HepG2 (cell line): ENCODE measurements at regions not wholly inside any gene's neighbourhood (a gene's known extent, or its start where the extent isn't known, plus 50 kb on each side); places are given as distances from the start of the nearest gene placed in this dataset.

Experiments
- ATAC-seq: fragments of 200-7000 bp; cut with Tn5 transposase; 3 replicates; pipeline ENCODE4 v1.9.1; 2020; ENCODE audit warnings: mild to moderate bottlenecking, moderate library complexity
- BruUV-seq: library from RNA; stranded (reverse); fragments of 400-500 nt; replicated peaks from 2 replicates; lab custom pipeline; 2021; lab: Mats Ljungman, UMichigan
- CTCF ChIA-PET: fragments of 300-600 bp; formaldehyde crosslinking; extraction: SDS; loops from one replicate; lab custom pipeline; 2021; ENCODE audit warnings: low total read pairs, inconsistent platforms, low intra/inter-chr PET ratio; lab: Yijun Ruan, JAX
- POLR2A ChIA-PET: fragments of 350-600 bp; sonication (Branson Sonifier 250); formaldehyde crosslinking; loops from one replicate; lab custom pipeline; 2020; ENCODE audit warnings: antibody characterized with exemption, inconsistent platforms; lab: Yijun Ruan, JAX
- DNase-seq: peaks from one replicate; pipeline ENCODE4 v3.0.0-alpha.2; 2015; ENCODE audit warnings: low spot score
- FAIRE-seq: peaks from 3 replicates; lab custom pipeline; 2011; peaks lifted over from hg19 to GRCh38; lab: Jason Lieb, UNC
- H2AFZ ChIP-seq: one replicate; pipeline ENCODE4 v1.6.1; 2011; ENCODE audit warnings: low read length, inconsistent platforms
- H3K27ac ChIP-seq: fragments of 300-600 bp; 3 replicates; pipeline ENCODE4 v1.8.0; 2011; ENCODE audit warnings: mixed run types, mild to moderate bottlenecking, mixed read lengths, low read length, inconsistent platforms; ENCODE audit not compliant: insufficient read depth; ENCODE audit errors: extremely low read length
- H3K27me3 ChIP-seq, 2 experiments: fragments of 200-600 bp in 1 of 2; 2 replicates in 1 of 2; 3 replicates in 1 of 2; pipeline versions ENCODE4 v1.6.0 to v1.8.0; 2011; ENCODE audit warnings: low read length in 2 of 2, mild to moderate bottlenecking in 2 of 2, moderate library complexity in 2 of 2, inconsistent platforms in 1 of 2; ENCODE audit not compliant: insufficient read depth in 2 of 2, control insufficient read depth in 1 of 2
- H3K36me3 ChIP-seq, 2 experiments: fragments of 200-600 bp in 1 of 2; replicated peaks in 1 of 2; 2 replicates in 1 of 2; 3 replicates in 1 of 2; pipeline versions ENCODE4 v1.5.1 to v1.8.0; 2011; ENCODE audit warnings: low read length in 2 of 2, inconsistent platforms in 1 of 2; ENCODE audit not compliant: insufficient read depth in 2 of 2, control insufficient read depth in 1 of 2
- H3K4me1 ChIP-seq: 2 replicates; pipeline ENCODE4 v1.5.1; 2012; ENCODE audit warnings: low read length, inconsistent platforms; ENCODE audit not compliant: insufficient read depth
- H3K4me2 ChIP-seq: 2 replicates; pipeline ENCODE4 v1.6.0; 2011; ENCODE audit warnings: low read depth, low read length, inconsistent platforms
- H3K4me3 ChIP-seq, 3 experiments: fragments of 200-600 bp in 1 of 3; sonication (generic), shearing (Covaris generic) in 1 of 3; replicated peaks in 1 of 3; 2 replicates each; pipeline ENCODE4 v1.5.1; 2011 to 2016; ENCODE audit warnings: low read length in 3 of 3, inconsistent platforms in 2 of 3, low read depth in 2 of 3, mild to moderate bottlenecking in 2 of 3, control low read depth in 1 of 3, mixed read lengths in 1 of 3; ENCODE audit not compliant: insufficient read depth in 1 of 3
- H3K79me2 ChIP-seq: one replicate; pipeline ENCODE4 v1.6.1; 2011; ENCODE audit warnings: low read length, inconsistent platforms; ENCODE audit not compliant: insufficient read depth
- H3K9ac ChIP-seq: 2 replicates; pipeline ENCODE4 v1.6.0; 2011; ENCODE audit warnings: mild to moderate bottlenecking, low read depth, low read length, inconsistent platforms; ENCODE audit not compliant: insufficient read depth
- H3K9me3 ChIP-seq: 2 replicates; pipeline ENCODE4 v1.5.1; 2012; ENCODE audit warnings: mild to moderate bottlenecking, low read length
- H4K20me1 ChIP-seq: 2 replicates; pipeline ENCODE4 v1.6.0; 2011; ENCODE audit warnings: inconsistent platforms, mild to moderate bottlenecking, low read length, moderate library complexity; ENCODE audit not compliant: insufficient read depth
- AGO1 ChIP-seq: fragments of 200-400 bp; formaldehyde crosslinking; IDR thresholded peaks from 2 replicates; pipeline ENCODE4 v1.6.1; 2017; ENCODE audit warnings: mild to moderate bottlenecking, low read depth, low read length, moderate library complexity; ENCODE audit not compliant: poor library complexity, severe bottlenecking
- KAT2B ChIP-seq: fragments of 150-350 bp; IDR thresholded peaks from 2 replicates; pipeline ENCODE4 v1.6.1; 2014; ENCODE audit warnings: low read depth, low read length, borderline replicate concordance
- NFYC ChIP-seq: IDR thresholded peaks from 2 replicates; pipeline ENCODE4 v1.6.1; 2016; ENCODE audit warnings: missing genetic modification reagents, missing compliant biosample characterization
- ZNF34 ChIP-seq: sonication (generic); formaldehyde crosslinking; IDR thresholded peaks from 2 replicates; pipeline ENCODE4 v1.4.0; 2020; ENCODE audit warnings: mild to moderate bottlenecking, missing genetic modification reagents, borderline replicate concordance
- in situ Hi-C: cut with HindIII; loops from 2 replicates; pipeline ENCODE4 v1.10.0; 2017; ENCODE audit warnings: low pct_unique_long_range_greater_than_20kb; ENCODE audit not compliant: extremely low pct_ligation_motif_present
- intact Hi-C: fragments of 100-400 bp; cut with micrococcal nuclease; formaldehyde crosslinking; loops from one replicate; pipeline ENCODE4 v1.10.0; 2022; ENCODE audit not compliant: unreplicated experiment
- TF ChIP-seq, protein P1 (sequence below): sonication (generic); formaldehyde crosslinking; IDR thresholded peaks from 2 replicates; pipeline ENCODE4 v1.5.0; 2020; ENCODE audit warnings: missing genetic modification reagents, mild to moderate bottlenecking, borderline replicate concordance
- TF ChIP-seq, protein P2 (sequence below): sonication (generic); formaldehyde crosslinking; IDR thresholded peaks from 2 replicates; pipeline ENCODE4 v1.5.0; 2020; ENCODE audit warnings: mild to moderate bottlenecking, missing genetic modification reagents, borderline replicate concordance
- TF ChIP-seq, protein P3 (sequence below): sonication (generic); formaldehyde crosslinking; conservative IDR thresholded peaks from 2 replicates; pipeline ENCODE4 v1.4.0; 2020; ENCODE audit warnings: missing genetic modification reagents
- TF ChIP-seq, protein P4 (sequence below), 2 experiments: sonication (generic) in 1 of 2; formaldehyde crosslinking in 1 of 2; IDR thresholded peaks; 2 replicates each; pipeline versions ENCODE4 v1.5.1 to v1.6.1; 2011 to 2020; ENCODE audit warnings: borderline replicate concordance in 1 of 2, low read depth in 1 of 2, low read length in 1 of 2, mild to moderate bottlenecking in 1 of 2, missing genetic modification reagents in 1 of 2, moderate library complexity in 1 of 2

DNA sequence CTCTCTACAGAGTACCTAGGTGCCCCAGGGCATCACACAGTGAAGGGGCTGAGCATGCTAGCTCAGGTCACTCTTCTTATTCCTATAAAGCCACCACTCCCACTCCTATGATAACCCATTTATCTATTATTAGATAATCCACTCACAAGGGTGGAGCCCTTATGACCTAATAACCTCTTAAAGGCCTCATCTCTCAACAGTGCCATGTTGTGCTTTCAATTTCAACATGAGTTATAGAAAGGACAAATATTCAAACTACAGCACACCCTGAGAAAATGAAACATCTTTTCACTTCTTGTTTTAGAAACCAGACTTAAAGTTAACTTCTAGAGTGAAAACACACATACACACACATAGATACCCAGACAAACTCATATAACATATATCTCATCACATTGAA, 1494.9 kb upstream of the MIR17HG start:
- Histone ChIP-seq H3K4me3 (no peak overlapping the region), H3K27ac (no peak overlapping the region), H3K9ac (no peak overlapping the region), H3K4me1 (no peaks in the 10 kb centered on the region), H3K36me3 (no peaks in the 10 kb centered on the region), H4K20me1 (no peaks in the 10 kb centered on the region), H2AFZ (no peak overlapping the region), H3K79me2 (no peaks in the 10 kb centered on the region), H3K9me3 (0 out of 2 replicates have a peak, but pooled peaks cover 5% of the 10 kb centered on the region), H3K27me3 (no peaks in the 10 kb centered on the region), H3K4me2 (no peak overlapping the region)
- no peak for TF ChIP-seq KAT2B
- TF ChIP-seq, protein P1, sequence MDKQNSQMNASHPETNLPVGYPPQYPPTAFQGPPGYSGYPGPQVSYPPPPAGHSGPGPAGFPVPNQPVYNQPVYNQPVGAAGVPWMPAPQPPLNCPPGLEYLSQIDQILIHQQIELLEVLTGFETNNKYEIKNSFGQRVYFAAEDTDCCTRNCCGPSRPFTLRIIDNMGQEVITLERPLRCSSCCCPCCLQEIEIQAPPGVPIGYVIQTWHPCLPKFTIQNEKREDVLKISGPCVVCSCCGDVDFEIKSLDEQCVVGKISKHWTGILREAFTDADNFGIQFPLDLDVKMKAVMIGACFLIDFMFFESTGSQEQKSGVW (CRISPR knock-in tag) = no peak
- TF ChIP-seq, protein P2, sequence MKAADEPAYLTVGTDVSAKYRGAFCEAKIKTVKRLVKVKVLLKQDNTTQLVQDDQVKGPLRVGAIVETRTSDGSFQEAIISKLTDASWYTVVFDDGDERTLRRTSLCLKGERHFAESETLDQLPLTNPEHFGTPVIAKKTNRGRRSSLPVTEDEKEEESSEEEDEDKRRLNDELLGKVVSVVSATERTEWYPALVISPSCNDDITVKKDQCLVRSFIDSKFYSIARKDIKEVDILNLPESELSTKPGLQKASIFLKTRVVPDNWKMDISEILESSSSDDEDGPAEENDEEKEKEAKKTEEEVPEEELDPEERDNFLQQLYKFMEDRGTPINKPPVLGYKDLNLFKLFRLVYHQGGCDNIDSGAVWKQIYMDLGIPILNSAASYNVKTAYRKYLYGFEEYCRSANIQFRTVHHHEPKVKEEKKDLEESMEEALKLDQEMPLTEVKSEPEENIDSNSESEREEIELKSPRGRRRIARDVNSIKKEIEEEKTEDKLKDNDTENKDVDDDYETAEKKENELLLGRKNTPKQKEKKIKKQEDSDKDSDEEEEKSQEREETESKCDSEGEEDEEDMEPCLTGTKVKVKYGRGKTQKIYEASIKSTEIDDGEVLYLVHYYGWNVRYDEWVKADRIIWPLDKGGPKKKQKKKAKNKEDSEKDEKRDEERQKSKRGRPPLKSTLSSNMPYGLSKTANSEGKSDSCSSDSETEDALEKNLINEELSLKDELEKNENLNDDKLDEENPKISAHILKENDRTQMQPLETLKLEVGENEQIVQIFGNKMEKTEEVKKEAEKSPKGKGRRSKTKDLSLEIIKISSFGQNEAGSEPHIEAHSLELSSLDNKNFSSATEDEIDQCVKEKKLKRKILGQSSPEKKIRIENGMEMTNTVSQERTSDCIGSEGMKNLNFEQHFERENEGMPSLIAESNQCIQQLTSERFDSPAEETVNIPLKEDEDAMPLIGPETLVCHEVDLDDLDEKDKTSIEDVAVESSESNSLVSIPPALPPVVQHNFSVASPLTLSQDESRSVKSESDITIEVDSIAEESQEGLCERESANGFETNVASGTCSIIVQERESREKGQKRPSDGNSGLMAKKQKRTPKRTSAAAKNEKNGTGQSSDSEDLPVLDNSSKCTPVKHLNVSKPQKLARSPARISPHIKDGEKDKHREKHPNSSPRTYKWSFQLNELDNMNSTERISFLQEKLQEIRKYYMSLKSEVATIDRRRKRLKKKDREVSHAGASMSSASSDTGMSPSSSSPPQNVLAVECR (CRISPR knock-in tag) = no peak
- TF ChIP-seq, protein P3, sequence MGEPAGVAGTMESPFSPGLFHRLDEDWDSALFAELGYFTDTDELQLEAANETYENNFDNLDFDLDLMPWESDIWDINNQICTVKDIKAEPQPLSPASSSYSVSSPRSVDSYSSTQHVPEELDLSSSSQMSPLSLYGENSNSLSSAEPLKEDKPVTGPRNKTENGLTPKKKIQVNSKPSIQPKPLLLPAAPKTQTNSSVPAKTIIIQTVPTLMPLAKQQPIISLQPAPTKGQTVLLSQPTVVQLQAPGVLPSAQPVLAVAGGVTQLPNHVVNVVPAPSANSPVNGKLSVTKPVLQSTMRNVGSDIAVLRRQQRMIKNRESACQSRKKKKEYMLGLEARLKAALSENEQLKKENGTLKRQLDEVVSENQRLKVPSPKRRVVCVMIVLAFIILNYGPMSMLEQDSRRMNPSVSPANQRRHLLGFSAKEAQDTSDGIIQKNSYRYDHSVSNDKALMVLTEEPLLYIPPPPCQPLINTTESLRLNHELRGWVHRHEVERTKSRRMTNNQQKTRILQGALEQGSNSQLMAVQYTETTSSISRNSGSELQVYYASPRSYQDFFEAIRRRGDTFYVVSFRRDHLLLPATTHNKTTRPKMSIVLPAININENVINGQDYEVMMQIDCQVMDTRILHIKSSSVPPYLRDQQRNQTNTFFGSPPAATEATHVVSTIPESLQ = no peak
- TF ChIP-seq AGO1 = no peak
- no peak for TF ChIP-seq NFYC (CRISPR knock-in tag)
- TF ChIP-seq, protein P4, sequence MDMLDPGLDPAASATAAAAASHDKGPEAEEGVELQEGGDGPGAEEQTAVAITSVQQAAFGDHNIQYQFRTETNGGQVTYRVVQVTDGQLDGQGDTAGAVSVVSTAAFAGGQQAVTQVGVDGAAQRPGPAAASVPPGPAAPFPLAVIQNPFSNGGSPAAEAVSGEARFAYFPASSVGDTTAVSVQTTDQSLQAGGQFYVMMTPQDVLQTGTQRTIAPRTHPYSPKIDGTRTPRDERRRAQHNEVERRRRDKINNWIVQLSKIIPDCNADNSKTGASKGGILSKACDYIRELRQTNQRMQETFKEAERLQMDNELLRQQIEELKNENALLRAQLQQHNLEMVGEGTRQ (IDR thresholded peaks at IDR 0.05; ENCODE audit: low read depth, low read length) = no peak
- TF ChIP-seq, protein P4 (CRISPR knock-in tag; IDR thresholded peaks at IDR 0.05; ENCODE audit: borderline replicate concordance) = no peak
- no peak for TF ChIP-seq ZNF34 (CRISPR knock-in tag)
- no peak for DNase-seq
- no peak for ATAC-seq
- in situ Hi-C loops = no loop called here
- no peak for FAIRE-seq
- CTCF ChIA-PET = no interaction called here
- POLR2A ChIA-PET = no interaction called here
- no TSS peak for BruUV-seq
- intact Hi-C loops = no loop called here
